ENCODE measurements at regions not wholly inside any gene's neighbourhood (a gene's known extent, or its start where the extent isn't known, plus 50 kb on each side); places are given as distances from the start of the nearest gene placed in this dataset.
A peak's percentile ranks its signal among the peaks of the same experiment; 100 is the strongest.

DNA sequence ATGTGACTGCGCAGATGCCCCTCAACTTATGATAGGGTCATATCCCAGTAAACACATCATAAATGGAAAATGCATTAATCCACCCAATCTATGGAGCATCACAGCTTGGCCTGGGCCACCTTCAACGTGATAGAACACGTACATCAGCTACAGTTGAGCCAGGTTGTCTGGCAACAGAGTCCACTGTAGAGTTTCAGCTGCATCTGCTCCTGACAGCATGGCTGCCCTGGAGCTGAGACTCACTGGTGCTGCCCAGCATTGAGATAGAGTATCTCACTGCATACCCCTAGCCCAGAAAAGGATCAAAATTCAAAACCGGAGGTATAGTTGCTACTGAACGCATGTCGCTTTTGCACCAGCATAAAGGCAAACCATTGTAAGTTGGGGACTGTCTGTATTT is 437.7 kb upstream of the MKI67 start:
- no peaks in the 10 kb centered on the region for H3K36me3 ChIP-seq
- H3K9me3 ChIP-seq = no peaks in the 10 kb centered on the region
- no peaks in the 10 kb centered on the region for H3K27me3 ChIP-seq
- DNase-seq (ENCODE audit: extremely low spot score in 2 of 2) = peak in 1 of 2 donors; percentile 72
- no peak overlapping the region for H3K27ac ChIP-seq
- no peak for TF ChIP-seq POLR2A (IDR thresholded peaks at IDR 0.05)
- no peak for TF ChIP-seq POLR2AphosphoS5 (IDR thresholded peaks at IDR 0.05; ENCODE audit: insufficient read depth in 1 of 2, low read depth in 1 of 2)
- TF ChIP-seq, protein P1, sequence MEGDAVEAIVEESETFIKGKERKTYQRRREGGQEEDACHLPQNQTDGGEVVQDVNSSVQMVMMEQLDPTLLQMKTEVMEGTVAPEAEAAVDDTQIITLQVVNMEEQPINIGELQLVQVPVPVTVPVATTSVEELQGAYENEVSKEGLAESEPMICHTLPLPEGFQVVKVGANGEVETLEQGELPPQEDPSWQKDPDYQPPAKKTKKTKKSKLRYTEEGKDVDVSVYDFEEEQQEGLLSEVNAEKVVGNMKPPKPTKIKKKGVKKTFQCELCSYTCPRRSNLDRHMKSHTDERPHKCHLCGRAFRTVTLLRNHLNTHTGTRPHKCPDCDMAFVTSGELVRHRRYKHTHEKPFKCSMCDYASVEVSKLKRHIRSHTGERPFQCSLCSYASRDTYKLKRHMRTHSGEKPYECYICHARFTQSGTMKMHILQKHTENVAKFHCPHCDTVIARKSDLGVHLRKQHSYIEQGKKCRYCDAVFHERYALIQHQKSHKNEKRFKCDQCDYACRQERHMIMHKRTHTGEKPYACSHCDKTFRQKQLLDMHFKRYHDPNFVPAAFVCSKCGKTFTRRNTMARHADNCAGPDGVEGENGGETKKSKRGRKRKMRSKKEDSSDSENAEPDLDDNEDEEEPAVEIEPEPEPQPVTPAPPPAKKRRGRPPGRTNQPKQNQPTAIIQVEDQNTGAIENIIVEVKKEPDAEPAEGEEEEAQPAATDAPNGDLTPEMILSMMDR (IDR thresholded peaks at IDR 0.05) = no peak
- intact Hi-C loops (cut with DNase I) = no loop called here
- no peak overlapping the region for H3K4me3 ChIP-seq
- H3K4me1 ChIP-seq = no peaks in the 10 kb centered on the region

DNA sequence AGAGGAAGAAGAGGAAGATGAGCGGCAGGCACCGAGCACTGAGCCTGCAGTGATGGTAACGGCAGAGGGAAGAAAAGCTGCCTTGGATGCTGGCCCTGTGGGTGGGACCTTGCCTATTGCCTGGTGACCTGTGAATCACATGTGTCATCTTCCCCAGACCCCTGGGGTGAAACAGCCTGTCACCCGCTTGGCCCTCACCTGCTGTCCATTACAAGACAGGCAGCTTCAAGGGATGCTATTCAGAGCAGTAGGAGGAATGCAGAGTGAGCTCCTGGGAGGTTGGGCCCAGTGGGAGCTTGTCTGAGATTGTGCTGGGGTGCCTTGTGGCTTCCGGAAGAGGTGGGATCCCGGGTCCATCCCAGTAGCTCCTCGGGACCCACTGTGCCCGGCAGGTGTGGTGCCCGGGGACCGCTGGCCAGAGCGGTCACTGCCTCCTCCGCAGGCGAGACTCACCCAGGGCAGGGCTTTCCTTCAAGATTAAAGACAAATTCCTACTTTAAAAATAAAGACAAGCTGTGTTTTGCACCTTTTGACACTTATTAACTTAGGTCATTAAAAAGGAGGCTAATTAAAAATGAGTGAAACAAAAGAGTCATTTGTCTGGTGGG is 440.2 kb upstream of the MKI67 start:
- intact Hi-C loops (cut with DNase I) = no loop called here
- Histone ChIP-seq H3K4me1 (no peaks in the 10 kb centered on the region), H3K27me3 (no peaks in the 10 kb centered on the region), H3K36me3 (no peaks in the 10 kb centered on the region), H3K27ac (no peak overlapping the region), H3K9me3 (no peaks in the 10 kb centered on the region), H3K4me3 (no peak overlapping the region)
- DNase-seq (ENCODE audit: extremely low spot score in 2 of 2) = no peak
- TF ChIP-seq, protein P1 (IDR thresholded peaks at IDR 0.05) = no peak
- TF ChIP-seq POLR2AphosphoS5 (IDR thresholded peaks at IDR 0.05; ENCODE audit: insufficient read depth in 1 of 2, low read depth in 1 of 2) = no peak
- no peak for TF ChIP-seq POLR2A (IDR thresholded peaks at IDR 0.05)

DNA sequence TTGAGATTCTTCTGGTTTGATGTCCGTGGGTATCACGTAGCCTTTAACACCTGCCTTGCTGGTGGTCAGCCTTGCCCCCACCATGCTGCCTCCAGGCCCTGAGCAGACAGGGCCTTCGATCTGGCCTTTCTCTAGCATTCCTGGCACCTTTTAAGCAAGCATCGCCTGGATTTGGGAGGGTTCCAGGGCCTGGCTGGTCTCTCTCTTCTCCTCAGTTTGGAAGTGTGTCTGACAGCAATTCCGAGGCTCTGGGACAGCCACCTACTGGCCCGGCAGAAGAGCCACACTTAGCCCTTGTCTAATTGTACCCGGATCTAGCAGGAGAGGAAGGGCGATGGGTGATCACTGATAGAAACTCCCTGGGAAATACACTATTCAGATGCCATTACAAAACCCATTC is 441.3 kb upstream of the MKI67 start:
- no peak for DNase-seq (ENCODE audit: extremely low spot score in 2 of 2)
- Histone ChIP-seq H3K27ac (no peak overlapping the region), H3K9me3 (no peaks in the 10 kb centered on the region), H3K36me3 (no peaks in the 10 kb centered on the region), H3K4me1 (no peaks in the 10 kb centered on the region), H3K4me3 (no peak overlapping the region), H3K27me3 (no peaks in the 10 kb centered on the region)
- intact Hi-C loops (cut with DNase I) = no loop called here
- TF ChIP-seq POLR2AphosphoS5 (IDR thresholded peaks at IDR 0.05; ENCODE audit: insufficient read depth in 1 of 2, low read depth in 1 of 2) = no peak

DNA sequence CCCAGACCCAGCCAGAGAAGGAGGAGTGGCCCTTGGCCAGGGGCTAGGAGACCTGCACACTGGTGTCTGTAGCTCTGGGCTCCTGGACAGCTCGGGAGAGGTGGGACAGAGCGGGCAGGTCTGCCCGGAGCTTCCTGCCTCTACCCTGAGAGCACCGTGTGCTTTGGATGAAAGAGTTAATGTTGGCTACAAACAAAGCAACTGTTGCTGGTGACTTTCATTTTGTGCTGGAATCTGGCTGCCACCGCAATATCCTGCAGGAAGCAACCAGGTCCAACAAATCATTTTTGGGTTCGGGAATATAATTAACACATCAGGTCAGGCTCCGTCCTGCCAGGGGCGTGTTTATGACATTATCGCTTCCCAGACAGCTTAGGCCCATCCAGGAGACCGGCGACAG is 441.8 kb upstream of the MKI67 start:
- no peaks in the 10 kb centered on the region for H3K9me3 ChIP-seq
- intact Hi-C loops (cut with DNase I) = no loop called here
- H3K4me3 ChIP-seq = no peak overlapping the region
- no peak for TF ChIP-seq POLR2AphosphoS5 (IDR thresholded peaks at IDR 0.05; ENCODE audit: insufficient read depth in 1 of 2, low read depth in 1 of 2)
- no peak for TF ChIP-seq POLR2A (IDR thresholded peaks at IDR 0.05)
- TF ChIP-seq, protein P1 (IDR thresholded peaks at IDR 0.05) = no peak
- H3K27ac ChIP-seq = no peak overlapping the region
- H3K27me3 ChIP-seq = no peaks in the 10 kb centered on the region
- H3K36me3 ChIP-seq = no peaks in the 10 kb centered on the region
- no peak for DNase-seq (ENCODE audit: extremely low spot score in 2 of 2)
- no peaks in the 10 kb centered on the region for H3K4me1 ChIP-seq

DNA sequence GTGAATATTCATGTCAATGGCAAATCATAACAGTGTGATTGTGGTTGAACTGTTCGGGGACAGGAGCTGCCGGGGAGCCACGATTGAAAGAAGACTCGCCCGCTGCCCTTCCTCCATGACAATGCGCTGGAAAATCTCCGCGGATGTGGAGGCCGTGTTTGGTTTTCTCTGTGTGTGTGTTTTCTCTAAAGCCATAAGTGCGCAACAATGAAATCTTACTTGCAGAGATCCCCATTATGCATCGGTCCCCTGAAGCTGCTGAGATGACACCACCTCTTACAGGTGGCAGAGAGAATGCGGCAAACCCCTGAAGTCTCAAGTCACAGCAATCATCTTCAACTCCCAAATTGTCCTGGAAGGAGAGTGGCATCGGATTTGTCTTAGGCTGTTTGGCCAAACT is 442.3 kb upstream of the MKI67 start:
- TF ChIP-seq, protein P1 (IDR thresholded peaks at IDR 0.05) = no peak
- TF ChIP-seq POLR2AphosphoS5 (IDR thresholded peaks at IDR 0.05; ENCODE audit: insufficient read depth in 1 of 2, low read depth in 1 of 2) (no peak), POLR2A (IDR thresholded peaks at IDR 0.05) (no peak)
- H3K36me3 ChIP-seq = no peaks in the 10 kb centered on the region
- DNase-seq (ENCODE audit: extremely low spot score in 2 of 2) = no peak
- no peaks in the 10 kb centered on the region for H3K4me1 ChIP-seq
- no peaks in the 10 kb centered on the region for H3K9me3 ChIP-seq
- no peak overlapping the region for H3K27ac ChIP-seq
- H3K27me3 ChIP-seq = no peaks in the 10 kb centered on the region
- intact Hi-C loops (cut with DNase I) = no loop called here
- no peak overlapping the region for H3K4me3 ChIP-seq
